ENCODE measurements at regions not wholly inside any gene's neighbourhood (a gene's known extent, or its start where the extent isn't known, plus 50 kb on each side); places are given as distances from the start of the nearest gene placed in this dataset.
"Not testable (repeated sequence)": the region's sequence is repeated elsewhere in the genome, so short reads cannot be mapped to it uniquely, and the experiment has no call there.

DNA sequence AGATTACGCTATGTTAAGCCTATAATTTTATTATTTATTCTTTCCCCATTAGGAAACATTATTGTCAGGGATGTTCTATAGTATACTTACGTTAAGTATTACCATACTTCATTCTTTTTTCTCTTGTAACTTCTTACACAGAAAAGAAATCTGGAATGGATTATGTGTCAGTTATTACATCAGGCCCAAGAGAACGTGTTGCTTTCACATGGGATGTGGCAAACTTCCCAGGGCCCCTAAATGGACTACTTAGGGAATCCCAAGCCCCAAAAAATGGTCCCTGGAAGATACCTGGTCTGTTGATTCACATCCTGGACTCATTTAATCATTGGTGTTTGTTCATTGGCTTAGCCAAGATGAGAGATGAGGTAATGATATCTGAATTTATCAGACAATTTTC is 249.8 kb downstream of the NRIP1 start:
- TF ChIP-seq, protein P1, sequence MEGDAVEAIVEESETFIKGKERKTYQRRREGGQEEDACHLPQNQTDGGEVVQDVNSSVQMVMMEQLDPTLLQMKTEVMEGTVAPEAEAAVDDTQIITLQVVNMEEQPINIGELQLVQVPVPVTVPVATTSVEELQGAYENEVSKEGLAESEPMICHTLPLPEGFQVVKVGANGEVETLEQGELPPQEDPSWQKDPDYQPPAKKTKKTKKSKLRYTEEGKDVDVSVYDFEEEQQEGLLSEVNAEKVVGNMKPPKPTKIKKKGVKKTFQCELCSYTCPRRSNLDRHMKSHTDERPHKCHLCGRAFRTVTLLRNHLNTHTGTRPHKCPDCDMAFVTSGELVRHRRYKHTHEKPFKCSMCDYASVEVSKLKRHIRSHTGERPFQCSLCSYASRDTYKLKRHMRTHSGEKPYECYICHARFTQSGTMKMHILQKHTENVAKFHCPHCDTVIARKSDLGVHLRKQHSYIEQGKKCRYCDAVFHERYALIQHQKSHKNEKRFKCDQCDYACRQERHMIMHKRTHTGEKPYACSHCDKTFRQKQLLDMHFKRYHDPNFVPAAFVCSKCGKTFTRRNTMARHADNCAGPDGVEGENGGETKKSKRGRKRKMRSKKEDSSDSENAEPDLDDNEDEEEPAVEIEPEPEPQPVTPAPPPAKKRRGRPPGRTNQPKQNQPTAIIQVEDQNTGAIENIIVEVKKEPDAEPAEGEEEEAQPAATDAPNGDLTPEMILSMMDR (IDR thresholded peaks at IDR 0.05): no peak
- H3K27ac Mint-ChIP-seq: no peak overlapping the region
- no peaks in the 10 kb centered on the region for H3K27me3 Mint-ChIP-seq
- ATAC-seq (ENCODE audit: low read depth) (no peak), DNase-seq (no peak)
- POLR2A ChIA-PET: no interaction called here
- intact Hi-C loops (cut with micrococcal nuclease): no loop called here
- peaks cover 1% of the 10 kb centered on the region for H3K36me3 Mint-ChIP-seq (ENCODE audit: low read depth)
- CTCF ChIA-PET: no interaction called here
- H3K4me3 Mint-ChIP-seq: no peak overlapping the region
- peaks cover 14% of the 10 kb centered on the region for H3K9me3 Mint-ChIP-seq
- peaks cover 21% of the 10 kb centered on the region for H3K4me1 Mint-ChIP-seq

DNA sequence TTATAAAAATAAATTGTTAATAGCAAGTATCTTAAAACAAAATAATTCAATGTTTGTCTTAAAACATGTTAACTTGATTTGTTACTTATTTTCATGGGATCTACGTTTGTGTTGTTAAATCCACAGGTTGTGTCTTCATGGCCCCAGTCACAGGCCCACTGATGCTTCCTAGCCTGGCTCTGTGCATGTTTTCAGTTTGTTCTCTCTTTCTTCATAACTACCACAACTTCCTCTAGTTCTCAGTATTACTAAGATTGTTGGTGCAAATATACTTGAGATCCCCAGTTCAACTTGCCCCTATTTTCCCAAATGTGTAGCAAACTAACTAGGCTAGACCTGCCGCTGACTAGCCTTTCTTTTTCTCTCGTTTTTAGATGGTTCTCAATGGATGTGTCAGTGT is 250.5 kb downstream of the NRIP1 start:
- peaks cover 1% of the 10 kb centered on the region for H3K36me3 Mint-ChIP-seq (ENCODE audit: low read depth)
- no peak overlapping the region for H3K27ac Mint-ChIP-seq
- H3K4me3 Mint-ChIP-seq: no peak overlapping the region
- peaks cover 28% of the 10 kb centered on the region for H3K4me1 Mint-ChIP-seq
- intact Hi-C loops (cut with micrococcal nuclease): no loop called here
- peaks cover 14% of the 10 kb centered on the region for H3K9me3 Mint-ChIP-seq
- TF ChIP-seq, protein P1 (IDR thresholded peaks at IDR 0.05): no peak
- DNase-seq: no peak
- ATAC-seq (ENCODE audit: low read depth): no peak
- POLR2A ChIA-PET: no interaction called here
- H3K27me3 Mint-ChIP-seq: no peaks in the 10 kb centered on the region
- CTCF ChIA-PET: interaction anchor here (0.5 kb wide), 1 partner anchor 10 kb away, joined by 3 read pairs; no protein-coding TSS in a partner anchor

DNA sequence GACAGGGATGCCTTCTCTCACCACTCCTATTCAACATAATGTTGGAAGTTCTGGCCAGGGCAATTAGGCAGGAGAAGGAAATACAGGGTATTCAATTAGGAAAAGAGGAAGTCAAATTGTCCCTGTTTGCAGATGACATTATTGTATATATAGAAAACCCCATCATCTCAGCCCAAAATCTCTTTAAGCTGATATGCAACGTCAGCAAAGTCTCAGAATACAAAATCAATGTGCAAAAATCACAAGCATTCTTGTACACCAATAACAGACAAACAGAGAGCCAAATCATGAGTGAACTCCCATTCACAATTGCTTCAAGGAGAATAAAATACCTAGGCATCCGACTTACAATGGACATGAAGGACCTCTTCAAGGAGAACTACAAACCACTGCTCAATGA is 258.1 kb upstream of the SAMSN1 start:
- H3K4me3 Mint-ChIP-seq; intact Hi-C loops (cut with micrococcal nuclease); H3K36me3 Mint-ChIP-seq (ENCODE audit: low read depth); H3K9me3 Mint-ChIP-seq; DNase-seq; H3K27me3 Mint-ChIP-seq; H3K27ac Mint-ChIP-seq; POLR2A ChIA-PET; ATAC-seq (ENCODE audit: low read depth); CTCF ChIA-PET; H3K4me1 Mint-ChIP-seq: not testable (repeated sequence)

DNA sequence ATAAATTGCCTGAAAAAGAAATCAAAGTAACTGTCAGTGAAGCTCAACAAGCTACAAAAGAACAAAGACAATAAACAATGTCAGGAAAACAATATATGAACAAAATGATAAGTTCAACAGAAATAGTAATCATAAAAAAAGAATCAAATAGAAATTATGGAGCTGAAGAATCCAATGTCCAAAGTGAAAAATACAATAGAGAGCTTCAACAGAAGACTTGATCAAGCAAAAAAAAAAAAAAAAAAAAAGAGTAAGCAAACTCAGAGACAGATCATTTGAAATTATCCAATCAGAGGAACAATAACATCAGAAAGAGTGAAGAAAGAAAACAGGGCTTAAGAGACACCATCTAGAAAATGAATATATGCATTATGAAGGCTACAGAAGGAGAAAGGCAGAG is 251.4 kb upstream of the SAMSN1 start:
- ChIA-PET POLR2A (no interaction called here), CTCF (no interaction called here)
- Mint-ChIP-seq H3K9me3 (peaks cover 32% of the 10 kb centered on the region), H3K27ac (no peak overlapping the region), H3K36me3 (ENCODE audit: low read depth) (peaks cover 4% of the 10 kb centered on the region), H3K4me1 (no peaks in the 10 kb centered on the region), H3K27me3 (no peaks in the 10 kb centered on the region), H3K4me3 (no peak overlapping the region)
- no peak for ATAC-seq (ENCODE audit: low read depth)
- no peak for DNase-seq
- TF ChIP-seq, protein P1 (IDR thresholded peaks at IDR 0.05): no peak
- intact Hi-C loops (cut with micrococcal nuclease): no loop called here

DNA sequence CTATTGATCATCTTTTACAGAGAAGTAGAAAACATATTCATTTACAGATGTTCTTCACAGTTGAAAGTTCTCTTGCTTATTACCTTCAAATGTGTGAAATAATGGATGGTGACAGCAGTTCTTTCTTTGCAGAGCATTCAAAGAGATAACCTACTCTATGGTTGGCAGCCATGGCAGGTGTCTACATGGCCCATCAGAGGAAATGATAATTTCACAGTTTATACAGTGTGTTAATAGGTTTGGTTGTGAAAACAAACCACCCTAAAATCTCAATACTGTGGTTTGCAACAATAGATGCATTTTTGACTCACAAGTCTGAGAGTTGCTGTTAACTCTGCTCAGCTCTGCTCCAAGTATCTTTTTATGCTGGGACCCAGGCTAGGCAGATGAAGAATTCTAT is 241.2 kb upstream of the SAMSN1 start:
- CTCF ChIA-PET: no interaction called here

DNA sequence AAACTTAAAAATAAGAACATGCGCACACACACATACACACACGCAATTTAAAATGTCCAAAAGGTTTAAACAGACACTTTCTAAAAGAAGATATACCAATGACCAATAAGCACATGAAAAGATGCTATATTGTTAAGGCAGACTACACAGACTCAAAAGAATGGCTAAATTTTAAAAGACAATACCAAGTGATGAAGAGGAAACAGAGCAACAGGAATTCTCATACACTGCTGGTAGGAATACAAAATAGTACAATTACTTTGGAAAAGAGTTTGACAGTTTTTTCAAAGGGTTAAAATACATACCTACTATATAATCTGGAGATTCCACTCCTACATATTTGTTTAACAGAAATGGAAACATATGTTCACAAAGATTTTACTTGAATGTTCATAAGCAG is 239.6 kb upstream of the SAMSN1 start:
- TF ChIP-seq, protein P1 (IDR thresholded peaks at IDR 0.05): no peak
- POLR2A ChIA-PET: no interaction called here
- no peak for DNase-seq
- H3K27me3 Mint-ChIP-seq: no peaks in the 10 kb centered on the region
- peaks cover 14% of the 10 kb centered on the region for H3K9me3 Mint-ChIP-seq
- no peak overlapping the region for H3K4me3 Mint-ChIP-seq
- H3K36me3 Mint-ChIP-seq (ENCODE audit: low read depth): no peaks in the 10 kb centered on the region
- H3K4me1 Mint-ChIP-seq: no peaks in the 10 kb centered on the region
- H3K27ac Mint-ChIP-seq: no peak overlapping the region
- ATAC-seq (ENCODE audit: low read depth): no peak
- intact Hi-C loops (cut with micrococcal nuclease): no loop called here
- CTCF ChIA-PET: no interaction called here

More for the DNA sequence above, 241.2 kb upstream of the SAMSN1 start:
- ATAC-seq (ENCODE audit: low read depth): no peak
- Mint-ChIP-seq H3K9me3 (peaks cover 14% of the 10 kb centered on the region), H3K4me1 (no peaks in the 10 kb centered on the region), H3K27me3 (no peaks in the 10 kb centered on the region), H3K4me3 (no peak overlapping the region), H3K36me3 (ENCODE audit: low read depth) (no peaks in the 10 kb centered on the region), H3K27ac (no peak overlapping the region)
- intact Hi-C loops (cut with micrococcal nuclease): no loop called here
- TF ChIP-seq, protein P1 (IDR thresholded peaks at IDR 0.05): no peak
- no peak for DNase-seq
- POLR2A ChIA-PET: no interaction called here

All from activated B cell treated with CpG ODN at 0.5 μM for 24 hours (primary cell).